ENCODE measurements at regions not wholly inside any gene's neighbourhood (a gene's known extent, or its start where the extent isn't known, plus 50 kb on each side); places are given as distances from the start of the nearest gene placed in this dataset.

DNA sequence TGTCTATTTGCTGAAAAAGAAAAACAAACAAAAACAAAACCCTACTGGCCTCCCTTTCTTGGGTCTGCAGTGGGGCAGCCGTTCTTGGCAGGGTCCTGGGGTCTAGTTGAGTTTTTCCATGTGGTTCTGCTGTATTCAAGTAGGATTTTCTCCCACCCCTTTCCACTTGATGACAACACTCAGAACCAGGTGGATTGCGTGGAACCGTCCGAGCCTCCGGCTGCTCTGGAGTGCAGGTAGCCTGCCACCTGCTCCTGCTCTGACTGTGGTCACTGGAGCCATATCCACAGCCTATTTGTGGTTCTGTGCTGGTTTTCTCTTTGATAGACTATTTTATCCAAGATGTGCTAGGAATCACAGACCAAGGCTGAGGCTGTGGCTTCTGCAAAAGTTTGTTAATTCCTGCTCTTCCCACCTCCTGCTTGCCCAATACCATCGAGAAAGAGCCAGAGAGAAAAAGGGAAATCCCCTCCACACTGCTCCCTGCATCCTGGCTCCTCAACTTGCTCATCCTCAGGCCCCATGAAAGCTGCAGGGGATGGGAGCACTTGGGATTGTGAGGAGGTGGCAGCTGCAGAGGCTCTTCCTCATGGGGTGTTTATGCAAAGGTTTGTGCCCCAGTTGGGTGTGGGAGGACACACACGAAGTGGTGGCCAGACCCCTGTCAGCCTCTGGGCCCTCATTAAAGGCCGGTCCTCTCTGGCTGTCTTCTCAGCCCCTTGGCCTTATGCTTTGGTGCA is 377.8 kb upstream of the TNRC6C start:
- DNase-seq: no peak

DNA sequence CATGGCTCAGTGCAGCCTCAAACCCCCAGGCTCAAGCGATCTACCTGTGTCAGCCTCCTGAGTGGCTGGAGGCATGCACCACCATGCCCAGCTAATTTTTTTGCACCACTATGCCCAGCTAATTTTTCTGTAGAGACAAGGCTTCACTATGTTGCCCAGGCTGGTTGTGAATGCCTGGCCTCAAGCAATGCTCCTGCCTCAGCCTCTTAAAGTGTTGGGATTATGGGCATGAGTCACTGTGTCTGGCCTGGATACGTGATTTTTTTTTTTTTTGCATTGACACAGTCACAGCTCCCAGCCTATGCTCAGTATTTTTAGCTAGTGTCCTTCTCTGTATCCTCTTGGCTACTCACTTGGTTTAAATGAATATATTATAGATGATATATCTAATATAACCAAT is 377.0 kb upstream of the TNRC6C start:
- no peak for DNase-seq

DNA sequence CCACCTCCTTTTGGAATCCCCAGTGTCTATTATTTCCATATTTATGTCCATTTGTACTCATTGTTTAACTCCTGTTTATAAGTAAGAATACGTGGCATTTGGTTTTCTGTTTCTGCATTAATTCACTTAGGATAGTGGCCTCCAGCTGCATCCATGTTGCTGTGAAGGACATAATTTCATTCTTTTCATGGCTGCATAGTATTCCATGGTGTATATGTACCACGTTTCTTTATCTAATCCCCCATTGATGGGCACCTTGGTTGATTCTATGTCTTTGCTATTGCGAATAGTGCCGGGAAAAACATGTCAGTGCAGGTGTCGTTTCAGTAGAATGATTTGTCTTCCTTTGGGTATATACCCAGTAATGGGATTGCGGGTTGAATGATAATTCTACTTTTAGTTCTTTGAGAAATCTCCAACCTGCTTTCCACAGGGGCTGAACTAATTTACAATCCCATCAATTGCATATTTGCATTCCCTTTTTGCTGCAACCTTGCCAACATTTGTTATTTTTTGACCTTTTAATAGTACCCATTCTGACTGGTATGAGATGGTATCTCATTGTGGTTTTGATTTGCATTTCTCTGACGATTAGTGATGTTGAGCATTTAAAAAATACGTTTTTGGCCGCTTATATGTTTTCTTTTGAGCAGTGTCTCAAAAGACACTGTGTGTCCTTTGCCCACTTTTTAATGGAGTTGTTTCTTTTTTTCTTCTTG is 373.2 kb upstream of the TNRC6C start:
- DNase-seq: no peak

DNA sequence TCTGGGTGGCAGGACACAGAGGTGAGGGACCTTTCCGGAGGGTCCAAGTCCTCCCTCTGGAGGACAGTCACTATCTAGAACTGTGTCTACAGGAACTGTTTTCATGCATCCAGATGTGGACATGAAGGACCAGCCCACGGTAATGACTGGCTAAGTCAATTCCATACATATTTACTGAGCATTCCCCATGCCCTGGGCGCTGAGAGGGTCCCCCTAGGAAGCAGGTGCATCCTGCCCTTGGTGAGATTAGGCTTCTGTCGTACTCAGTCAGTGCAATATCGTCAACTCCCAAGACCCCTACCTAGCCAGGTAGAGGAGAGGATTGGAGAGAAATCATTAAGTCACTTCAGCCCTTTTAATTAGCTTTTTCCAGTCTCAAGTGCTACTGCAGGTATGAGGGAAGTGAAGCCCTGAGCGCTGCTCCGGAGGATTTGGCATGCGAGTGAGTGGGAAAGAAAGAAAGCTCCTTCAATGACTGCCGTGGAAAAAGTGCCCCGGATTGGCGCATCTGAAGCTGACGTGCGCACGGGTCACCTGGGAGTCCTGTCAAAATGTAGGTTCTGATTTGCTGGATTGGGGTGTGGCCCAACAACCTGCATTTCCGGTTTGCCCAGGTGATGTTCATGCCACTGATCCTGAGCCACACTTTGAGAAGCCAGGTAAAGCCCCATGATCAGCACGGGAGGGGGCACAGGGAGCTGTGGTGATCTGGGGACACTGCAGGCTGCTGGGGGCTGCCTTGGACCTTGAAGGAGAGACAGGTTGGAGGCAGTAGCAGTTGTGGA is 367.4 kb upstream of the TNRC6C start:
- no peak for DNase-seq

DNA sequence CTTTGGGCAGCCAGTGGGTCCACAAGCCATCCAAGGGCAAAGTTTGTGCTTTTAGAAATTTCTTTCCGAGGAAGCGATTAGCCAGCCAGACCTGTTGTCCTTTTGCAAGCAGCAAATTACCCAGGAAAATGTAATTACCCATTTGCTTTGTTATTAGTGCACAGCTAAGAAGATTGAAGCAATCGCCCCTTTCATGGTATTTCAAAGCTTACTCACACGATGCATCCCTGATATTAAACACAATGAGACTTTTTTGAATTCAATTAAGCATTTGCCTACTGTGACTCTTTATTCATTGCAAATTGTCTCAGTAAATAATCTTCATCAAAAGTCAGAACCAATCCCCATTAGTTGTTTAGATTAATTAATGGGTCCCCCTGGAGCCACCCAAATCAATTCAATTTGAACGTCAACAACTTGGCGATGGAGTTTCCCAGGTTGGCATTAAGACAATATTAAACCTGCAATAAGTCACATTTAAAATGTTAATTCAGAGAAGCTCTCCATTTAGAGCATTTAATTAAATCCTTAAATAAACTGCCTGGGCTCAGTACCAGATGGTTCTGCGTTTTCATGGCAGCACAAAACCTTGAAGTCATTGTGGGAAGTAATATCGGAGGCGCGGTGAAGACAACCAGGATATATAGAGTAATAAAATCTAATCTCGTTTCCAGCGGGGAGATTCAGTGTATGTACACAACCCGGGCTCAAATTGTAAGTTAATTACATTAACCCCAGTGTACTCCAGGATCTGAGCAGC is 366.2 kb upstream of the TNRC6C start:
- no peak for DNase-seq

DNA sequence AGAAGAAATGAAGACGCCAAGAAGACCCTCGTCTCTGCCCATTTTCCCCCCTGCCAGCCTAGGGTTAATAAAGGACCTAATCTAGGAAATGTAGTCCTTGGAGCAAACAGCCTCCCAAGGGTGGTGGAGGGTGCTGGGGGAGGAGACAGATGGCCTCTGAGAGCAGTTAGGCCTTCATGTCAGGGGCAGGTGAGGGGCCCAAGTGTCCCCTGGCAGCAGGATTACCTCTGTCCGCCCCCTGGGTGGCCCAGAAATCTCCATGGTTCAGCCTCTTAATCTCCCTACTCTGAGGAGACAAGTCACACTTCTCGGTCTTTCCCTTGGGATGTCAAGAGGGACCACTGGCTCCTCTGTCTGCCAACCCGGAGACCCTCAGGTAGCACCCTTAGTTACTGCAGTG is 365.4 kb upstream of the TNRC6C start:
- DNase-seq: no peak

DNA sequence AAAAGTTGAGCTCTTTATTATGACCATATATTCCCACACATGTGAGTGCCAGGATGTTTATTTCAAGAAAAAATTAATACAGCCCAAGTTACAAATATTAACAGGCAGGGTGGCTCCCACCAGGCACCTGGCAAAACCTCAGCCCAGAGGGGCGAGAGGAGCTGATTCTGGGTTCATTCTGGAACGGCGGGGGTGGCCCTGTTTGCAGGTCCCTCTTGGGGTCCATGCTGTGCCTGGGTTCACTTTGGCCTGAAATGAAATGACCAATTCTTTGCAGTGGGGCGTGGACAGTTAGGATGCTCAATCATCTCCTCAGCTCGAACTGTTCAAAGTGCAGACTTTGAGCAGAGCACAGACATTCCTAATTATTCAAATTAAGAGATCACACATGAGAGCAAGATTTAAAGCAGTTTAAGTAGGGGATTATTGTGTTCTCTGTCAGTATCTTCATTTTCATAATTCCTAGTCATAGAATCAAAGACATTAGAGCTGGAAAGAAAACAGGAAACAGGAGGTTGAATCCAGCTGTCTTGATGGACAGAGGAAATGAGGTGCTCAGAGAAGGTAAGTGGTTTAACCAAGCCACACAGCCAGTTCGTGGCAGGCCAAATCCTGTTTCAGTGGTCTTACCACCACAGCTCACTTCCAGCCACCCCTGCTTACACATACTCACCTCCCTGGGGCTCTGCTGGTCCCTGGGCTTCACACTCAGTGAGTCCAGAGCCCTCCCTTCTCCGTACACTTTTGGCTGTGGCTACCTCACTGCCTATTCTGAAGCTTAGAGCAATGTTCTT is 363.9 kb upstream of the TNRC6C start:
- DNase-seq: no peak

DNA sequence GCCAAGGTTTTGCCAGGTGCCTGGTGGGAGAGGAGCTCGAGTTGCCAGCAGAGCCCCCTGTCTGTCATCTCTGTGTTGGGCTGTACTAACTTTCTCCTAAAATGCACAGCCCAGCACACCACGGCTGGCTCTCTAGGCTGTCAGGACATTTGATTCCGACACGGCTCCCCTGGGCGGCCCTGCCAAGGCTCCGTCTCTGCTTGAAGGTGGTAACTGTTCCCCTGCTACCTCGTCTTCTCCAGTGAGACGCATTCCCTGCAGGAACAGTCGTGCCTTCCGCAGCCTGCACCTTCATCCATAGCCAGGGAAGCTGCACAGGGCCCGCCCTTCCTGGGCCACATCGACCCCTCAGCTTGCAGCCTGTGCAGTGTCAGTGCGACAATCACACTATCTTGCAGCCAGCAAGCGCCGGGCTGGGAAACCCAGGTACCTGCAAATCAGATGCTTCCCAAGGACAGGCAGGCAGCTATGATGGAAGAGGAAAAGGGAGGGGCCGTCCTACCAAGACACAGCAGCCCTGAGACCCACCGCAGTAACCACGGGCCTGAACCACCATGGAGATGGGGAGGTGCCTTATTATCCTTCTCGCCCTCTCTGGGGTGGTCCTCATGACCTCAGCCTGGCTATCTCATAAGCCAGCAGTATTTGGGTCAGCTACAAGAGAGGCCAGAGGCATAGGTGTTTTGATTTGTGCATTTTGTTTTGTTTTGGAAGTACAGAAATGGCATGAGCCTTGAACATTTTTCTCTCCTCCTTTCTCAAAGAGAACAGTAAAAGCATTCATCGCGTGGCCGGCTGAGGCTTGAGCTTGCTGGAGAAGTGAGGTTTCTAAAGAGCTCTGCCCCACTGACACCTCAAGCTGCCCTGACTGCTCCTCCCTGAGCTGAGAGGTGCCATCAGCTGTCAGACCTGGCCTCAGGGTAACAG is 361.7 kb upstream of the TNRC6C start:
- DNase-seq: no peak

DNA sequence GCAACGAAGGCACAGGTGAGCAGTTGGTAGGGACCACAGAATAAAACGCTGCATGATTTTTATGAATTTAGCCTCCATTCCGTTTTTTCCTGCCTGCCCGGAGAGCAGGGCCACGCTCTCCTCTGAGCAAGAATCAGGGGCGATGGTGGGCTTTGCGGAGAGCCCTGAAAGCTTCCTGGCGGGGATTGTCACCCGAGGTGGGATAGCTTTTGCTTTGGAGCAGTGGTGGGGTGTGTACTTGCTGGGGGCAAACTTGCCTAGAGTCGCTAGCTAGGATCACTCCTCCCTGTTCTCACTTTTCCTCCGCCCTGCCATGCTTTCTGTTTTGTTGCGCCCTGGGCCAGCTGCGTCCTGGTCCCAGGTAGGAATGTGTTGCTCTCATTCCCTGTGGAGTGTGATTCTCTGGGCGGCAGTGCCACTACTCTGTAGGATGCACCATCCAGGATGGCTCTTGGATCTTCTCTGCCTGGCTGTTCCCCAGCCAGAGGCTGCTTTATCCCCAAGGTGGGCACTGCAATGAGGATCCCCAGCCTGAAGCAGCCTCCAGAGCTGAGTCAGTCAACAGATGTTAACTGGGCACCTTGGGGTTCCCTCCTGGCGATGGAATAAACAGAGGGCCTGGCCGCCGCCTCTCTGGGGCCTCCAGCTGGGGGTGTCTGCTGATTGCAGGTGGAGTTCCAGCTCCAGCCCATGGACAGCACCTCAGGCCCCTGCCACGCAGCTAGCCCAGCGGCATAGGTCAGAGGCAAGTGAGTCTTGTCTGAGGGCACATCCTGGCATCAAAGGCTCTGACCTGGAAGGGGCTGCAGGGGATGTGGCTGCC is 360.9 kb upstream of the TNRC6C start:
- DNase-seq: no peak

DNA sequence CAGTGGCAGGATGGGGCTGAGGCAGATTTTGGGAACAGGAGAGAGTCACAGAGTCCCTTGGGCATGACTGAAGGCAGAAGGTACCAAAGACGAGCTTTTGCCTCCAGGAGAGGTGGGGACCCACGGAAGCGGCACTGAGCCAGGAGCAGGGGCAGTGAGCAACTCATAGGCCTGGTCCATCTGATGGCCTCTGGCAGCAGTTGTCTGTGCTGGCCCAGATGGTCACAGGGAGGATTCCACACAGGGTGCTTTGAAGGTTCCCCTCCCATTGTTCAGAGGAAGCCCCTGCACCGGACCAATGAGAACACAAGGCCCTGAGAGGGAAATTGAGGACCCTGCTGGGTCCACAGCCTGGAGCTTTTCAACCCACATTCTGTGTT is 360.3 kb upstream of the TNRC6C start:
- DNase-seq: no peak

DNA sequence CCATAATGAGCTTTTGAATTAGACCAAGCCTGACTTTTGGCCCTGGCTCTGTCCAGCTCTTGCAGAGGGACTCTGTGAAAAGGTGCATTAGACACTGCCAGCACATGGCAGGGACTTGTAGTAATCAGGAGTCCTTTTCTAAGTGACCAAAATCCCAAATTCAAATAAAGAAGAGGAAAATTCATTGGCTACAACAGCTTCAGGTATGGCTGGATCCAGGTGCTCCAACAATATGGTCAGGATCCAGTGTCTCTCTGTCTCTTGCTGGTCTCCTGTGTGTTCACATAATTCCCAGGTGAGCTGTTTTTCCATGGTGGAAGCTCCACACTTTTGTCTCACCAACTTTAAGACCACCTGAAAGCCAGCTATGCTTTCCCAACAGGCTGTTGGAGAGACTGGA is 358.8 kb upstream of the TNRC6C start:
- no peak for DNase-seq

DNA sequence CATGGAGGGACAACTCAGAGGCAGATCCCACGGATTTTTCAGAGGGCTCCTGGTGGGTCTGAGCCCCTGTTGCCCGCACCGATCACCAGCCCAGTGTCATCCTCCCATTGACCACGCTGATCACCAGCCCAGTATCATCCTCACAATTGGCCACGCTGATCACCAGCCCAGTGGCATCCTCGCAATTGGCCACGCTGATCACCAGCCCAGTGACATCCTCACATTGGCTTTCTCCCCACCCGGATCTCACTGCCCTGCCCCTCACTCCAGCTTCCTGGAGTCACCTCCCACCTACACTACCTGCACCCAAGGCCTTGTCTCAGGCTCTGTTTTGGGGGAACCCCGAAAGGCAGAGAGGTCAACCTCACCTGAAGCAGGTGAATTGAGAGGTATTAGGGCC is 358.2 kb upstream of the TNRC6C start:
- DNase-seq: no peak

DNA sequence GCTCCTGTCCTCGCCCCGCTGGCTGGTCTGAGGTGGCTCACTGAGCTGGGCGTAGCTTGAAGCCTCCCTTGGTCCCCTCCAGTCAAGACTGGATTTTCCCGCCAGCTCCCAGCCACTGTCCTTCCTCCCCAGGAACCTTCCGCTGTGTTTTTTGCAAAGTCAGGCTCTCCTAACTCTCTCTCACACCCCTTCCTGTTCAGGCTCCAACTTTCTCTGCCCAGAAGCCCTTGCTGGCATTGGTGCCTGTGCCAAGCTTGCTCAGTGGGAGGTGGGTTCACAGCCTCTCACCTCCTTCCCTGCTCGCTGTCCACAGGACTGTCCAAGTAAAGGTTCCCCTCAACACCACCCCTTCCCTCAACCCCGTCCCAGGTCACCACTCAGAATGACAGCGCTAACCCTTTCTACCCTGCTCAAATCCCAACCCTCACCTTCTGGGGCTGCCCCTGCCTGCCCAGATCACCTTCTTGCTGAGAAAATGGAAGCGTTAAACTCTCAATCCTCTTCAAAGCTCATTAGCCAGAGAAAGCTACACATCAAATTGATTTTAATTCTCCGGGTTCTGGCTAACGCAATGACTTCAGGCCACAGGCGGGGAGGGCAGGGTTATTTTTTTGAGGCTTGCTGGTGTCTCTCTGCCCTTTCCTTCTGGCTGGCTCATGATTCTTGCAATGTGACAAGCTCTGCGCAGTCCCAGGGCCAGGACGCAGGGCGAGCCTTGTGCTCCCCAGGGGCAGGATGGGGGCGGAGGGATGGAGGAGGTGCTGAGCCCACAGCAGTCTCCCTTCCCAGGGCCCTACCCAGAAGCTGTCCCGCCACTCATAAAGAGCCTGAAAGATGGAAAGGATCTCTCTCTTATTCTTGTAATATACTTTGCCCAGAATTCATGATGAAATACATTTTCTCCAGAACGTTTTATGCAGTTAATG is 357.2 kb upstream of the TNRC6C start:
- DNase-seq: no peak

DNA sequence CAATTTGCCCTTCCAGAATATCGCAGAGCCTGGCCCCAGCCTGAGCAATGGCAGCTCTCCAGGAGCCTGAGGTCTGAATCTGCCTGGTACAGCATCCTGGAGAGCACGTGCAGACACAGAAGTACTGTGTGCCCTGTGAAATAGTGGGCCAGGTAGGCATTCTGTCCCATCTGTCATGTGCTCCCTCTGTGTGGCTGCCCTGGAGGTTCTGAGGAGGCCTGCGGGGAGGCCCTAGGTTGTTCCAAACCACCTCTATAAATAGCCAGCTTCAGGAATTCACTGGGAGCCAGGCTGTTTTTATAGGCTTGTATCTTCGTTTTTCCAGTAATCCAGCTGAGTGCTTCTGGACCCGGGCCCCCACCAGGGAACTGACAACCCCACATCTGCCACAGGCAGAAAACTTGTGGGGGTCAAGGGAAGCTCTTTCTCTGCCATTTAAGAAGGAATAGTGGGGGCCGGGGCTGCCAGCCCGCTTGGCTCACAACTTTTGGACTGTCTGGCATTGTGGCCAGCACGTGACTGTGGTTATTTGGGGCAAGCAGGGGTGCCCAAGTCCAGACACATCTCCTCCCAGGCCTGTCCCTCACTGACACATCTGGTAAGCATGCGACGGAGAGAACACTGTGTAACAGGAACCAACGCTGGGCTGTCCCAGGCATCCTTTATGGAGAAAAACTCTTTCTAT is 356.3 kb upstream of the TNRC6C start:
- DNase-seq: no peak

DNA sequence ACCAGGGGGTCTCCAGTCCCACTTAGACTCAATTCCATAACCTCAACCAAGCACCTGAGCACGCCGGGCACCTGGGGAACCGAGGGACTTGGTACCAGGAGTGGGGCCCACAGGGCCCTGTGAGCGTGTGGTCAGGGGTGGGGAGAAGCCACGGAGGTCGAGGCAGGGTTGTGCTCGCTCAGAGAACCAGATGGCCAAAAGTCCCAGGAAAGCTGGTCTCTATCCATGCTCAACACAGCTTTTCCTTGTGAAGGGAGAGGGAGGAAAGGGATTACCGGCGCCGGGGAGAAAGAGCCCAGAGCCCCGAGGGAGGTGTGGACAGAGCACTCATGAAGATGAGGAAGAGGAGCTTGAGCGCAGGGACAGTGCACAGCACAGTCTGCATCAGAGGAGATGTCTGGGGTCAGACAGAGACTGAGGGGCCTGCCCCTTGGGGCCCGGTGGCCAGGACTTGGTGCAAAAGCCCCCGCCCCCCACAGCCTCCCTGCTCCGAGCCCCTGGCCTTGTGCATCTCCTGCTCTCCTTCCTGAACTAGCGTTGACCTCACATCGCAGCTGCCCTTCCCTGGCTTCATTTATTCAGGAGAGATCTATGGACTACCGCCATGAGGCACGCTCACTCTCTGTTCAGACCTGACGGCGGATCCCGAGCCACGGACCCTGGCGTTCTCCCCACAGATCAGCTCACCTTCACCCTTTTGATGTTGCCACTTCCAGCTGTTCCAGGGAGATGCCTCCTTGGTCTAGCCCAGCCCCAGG is 355.4 kb upstream of the TNRC6C start:
- no peak for DNase-seq

DNA sequence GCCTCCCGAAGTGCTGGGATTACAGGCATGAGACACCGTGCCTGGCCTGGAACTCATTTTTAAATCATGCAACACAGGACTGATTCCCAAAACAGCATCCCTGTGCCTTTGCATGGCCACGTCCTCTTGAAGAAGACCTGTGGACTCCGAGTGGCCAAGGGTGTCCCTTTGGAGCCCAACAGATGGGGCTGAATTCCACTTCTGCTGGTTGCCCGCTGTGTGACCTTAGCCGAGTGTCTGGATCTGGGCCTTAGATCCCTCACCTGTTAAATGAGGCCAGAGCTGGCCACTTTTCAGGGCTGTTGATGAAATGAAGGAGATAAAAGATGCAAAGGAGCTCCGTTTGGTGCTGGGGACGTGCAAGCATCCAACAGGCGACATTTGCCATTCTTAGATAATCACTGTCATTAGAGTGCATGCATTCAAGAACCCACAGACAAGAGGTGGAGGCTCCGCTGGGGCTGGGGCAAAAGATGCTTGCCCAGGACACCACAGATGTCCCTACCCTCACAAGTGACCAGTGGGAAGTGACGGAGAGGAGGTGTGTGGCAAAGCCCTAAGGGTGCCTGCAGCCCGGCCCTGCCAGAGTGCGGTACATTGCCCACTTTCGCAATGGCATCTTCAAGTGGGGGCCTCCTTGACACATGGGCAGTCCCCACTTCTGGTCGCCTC is 354.1 kb upstream of the TNRC6C start:
- no peak for DNase-seq

DNA sequence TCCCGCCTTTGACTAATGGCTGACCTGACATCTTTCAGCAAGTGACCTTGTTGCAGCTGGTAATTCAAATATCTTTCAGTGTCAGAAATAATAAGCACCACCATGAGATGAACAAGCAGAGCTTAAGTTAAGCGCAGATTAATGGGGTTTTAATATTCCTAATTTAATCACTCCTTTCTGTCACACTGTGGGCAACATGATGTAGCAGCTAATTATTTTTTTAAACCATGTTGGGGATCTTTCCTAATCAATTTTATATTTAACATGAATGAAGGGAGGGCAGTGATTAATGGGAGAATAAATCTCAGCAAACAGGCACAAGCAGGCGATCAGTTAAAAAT is 353.6 kb upstream of the TNRC6C start:
- no peak for DNase-seq

All from occipital lobe (tissue), 1 donor.